ENCODE measurements at regions not wholly inside any gene's neighbourhood (a gene's known extent, or its start where the extent isn't known, plus 50 kb on each side); places are given as distances from the start of the nearest gene placed in this dataset.

GRCh38 chr10:101287997-101288635 is 58.9 kb upstream of the LBX1 start:
- TF ChIP-seq CTCF (IDR thresholded peaks at IDR 0.05 in 4 of 5, conservative IDR thresholded peaks at IDR 0.05 in 1 of 5) (no peak), POLR2A (IDR thresholded peaks at IDR 0.05) (no peak)

Measured in gastrocnemius medialis (tissue), 4 donors.